ENCODE measurements at regions not wholly inside any gene's neighbourhood (a gene's known extent, or its start where the extent isn't known, plus 50 kb on each side); places are given as distances from the start of the nearest gene placed in this dataset.

- H3K4me3 Mint-ChIP-seq, result no peak overlapping the region
- H3K27ac Mint-ChIP-seq, result no peak overlapping the region
- H3K4me1 Mint-ChIP-seq (ENCODE audit: low read depth), result no peaks in the 10 kb centered on the region
- TF ChIP-seq, protein P1, sequence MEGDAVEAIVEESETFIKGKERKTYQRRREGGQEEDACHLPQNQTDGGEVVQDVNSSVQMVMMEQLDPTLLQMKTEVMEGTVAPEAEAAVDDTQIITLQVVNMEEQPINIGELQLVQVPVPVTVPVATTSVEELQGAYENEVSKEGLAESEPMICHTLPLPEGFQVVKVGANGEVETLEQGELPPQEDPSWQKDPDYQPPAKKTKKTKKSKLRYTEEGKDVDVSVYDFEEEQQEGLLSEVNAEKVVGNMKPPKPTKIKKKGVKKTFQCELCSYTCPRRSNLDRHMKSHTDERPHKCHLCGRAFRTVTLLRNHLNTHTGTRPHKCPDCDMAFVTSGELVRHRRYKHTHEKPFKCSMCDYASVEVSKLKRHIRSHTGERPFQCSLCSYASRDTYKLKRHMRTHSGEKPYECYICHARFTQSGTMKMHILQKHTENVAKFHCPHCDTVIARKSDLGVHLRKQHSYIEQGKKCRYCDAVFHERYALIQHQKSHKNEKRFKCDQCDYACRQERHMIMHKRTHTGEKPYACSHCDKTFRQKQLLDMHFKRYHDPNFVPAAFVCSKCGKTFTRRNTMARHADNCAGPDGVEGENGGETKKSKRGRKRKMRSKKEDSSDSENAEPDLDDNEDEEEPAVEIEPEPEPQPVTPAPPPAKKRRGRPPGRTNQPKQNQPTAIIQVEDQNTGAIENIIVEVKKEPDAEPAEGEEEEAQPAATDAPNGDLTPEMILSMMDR (IDR thresholded peaks at IDR 0.05), result no peak
- H3K36me3 Mint-ChIP-seq (ENCODE audit: low read depth), result no peaks in the 10 kb centered on the region; the same call in 1 of the 2 replicates
- no peak for DNase-seq
- H3K27me3 Mint-ChIP-seq (ENCODE audit: insufficient read depth), result no peaks in the 10 kb centered on the region; the same call in 1 of the 2 replicates
- H3K9me3 Mint-ChIP-seq, result peaks cover 79% of the 10 kb centered on the region
Observed at GRCh38 chr22:48947636-48948035, 880.0 kb downstream of the BRD1 start.

DNA sequence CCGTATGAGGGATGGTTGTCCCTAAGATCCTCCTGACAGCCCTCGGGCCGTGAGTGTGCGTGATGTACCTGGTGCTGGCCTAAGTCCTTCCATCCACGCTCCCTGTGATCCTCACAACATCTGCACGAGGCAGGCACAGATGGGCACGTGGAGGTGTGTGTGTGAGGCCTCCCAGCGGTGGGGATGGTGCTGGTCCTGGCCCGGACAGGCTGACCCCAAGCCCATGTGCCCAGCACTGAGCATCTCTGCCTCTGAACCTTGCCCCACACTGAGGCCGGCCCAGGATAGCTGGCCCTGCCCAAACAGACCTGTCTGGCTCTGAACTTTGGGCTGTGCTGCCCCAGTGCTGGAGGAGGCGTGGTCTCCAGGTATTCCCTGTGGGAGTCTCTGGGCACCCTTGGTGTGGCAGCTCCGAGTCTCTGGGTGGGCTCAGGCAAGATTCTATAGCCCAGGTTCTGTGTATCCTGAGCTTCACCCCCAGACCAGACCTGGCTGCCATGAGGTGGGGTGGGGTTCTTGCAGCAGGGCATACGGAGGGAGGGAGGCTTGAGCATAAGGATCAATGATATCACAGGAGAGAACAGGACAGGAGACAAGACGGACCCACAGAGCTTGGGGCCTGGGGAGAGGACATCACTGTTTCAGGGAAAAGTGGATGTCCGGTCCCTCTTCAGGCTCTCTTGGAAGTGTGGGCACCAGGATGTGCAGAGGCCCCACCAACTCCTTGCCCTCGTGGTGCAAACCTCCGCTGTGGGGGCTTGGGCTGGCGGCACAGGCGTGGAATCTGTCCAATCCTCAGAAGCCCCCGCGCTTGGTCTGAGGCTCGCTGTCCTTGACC is 881.8 kb downstream of the BRD1 start:
- no peak for DNase-seq
- H3K27ac Mint-ChIP-seq, result no peak overlapping the region
- H3K9me3 Mint-ChIP-seq, result peaks cover 73% of the 10 kb centered on the region
- H3K27me3 Mint-ChIP-seq (ENCODE audit: insufficient read depth), result no peaks in the 10 kb centered on the region
- no peak overlapping the region for H3K4me3 Mint-ChIP-seq
- H3K4me1 Mint-ChIP-seq (ENCODE audit: low read depth), result no peaks in the 10 kb centered on the region
- H3K36me3 Mint-ChIP-seq (ENCODE audit: low read depth), result no peaks in the 10 kb centered on the region; the same call in 1 of the 2 replicates
- TF ChIP-seq, protein P1 (IDR thresholded peaks at IDR 0.05), result no peak

GRCh38 chr22:48944751-48945620 is 882.7 kb downstream of the BRD1 start:
- peaks cover 73% of the 10 kb centered on the region for H3K9me3 Mint-ChIP-seq
- H3K4me3 Mint-ChIP-seq, result no peak overlapping the region
- TF ChIP-seq, protein P1 (IDR thresholded peaks at IDR 0.05), result no peak
- no peaks in the 10 kb centered on the region for H3K4me1 Mint-ChIP-seq (ENCODE audit: low read depth)
- no peaks in the 10 kb centered on the region; the same call in 1 of the 2 replicates for H3K36me3 Mint-ChIP-seq (ENCODE audit: low read depth)
- no peaks in the 10 kb centered on the region for H3K27me3 Mint-ChIP-seq (ENCODE audit: insufficient read depth)
- H3K27ac Mint-ChIP-seq, result no peak overlapping the region
- DNase-seq, result no peak

- TF ChIP-seq, protein P1 (IDR thresholded peaks at IDR 0.05), result no peak
- no peak for DNase-seq
- H3K36me3 Mint-ChIP-seq (ENCODE audit: low read depth), result no peaks in the 10 kb centered on the region; the same call in 1 of the 2 replicates
- H3K9me3 Mint-ChIP-seq, result peaks cover 68% of the 10 kb centered on the region
- H3K4me1 Mint-ChIP-seq (ENCODE audit: low read depth), result no peaks in the 10 kb centered on the region
- H3K27me3 Mint-ChIP-seq (ENCODE audit: insufficient read depth), result no peaks in the 10 kb centered on the region
- no peak overlapping the region for H3K27ac Mint-ChIP-seq
- H3K4me3 Mint-ChIP-seq, result no peak overlapping the region
Observed at GRCh38 chr22:48944433-48944750, 883.3 kb downstream of the BRD1 start.

- no peaks in the 10 kb centered on the region for H3K4me1 Mint-ChIP-seq (ENCODE audit: low read depth)
- no peaks in the 10 kb centered on the region for H3K27me3 Mint-ChIP-seq (ENCODE audit: insufficient read depth)
- DNase-seq, result no peak
- H3K27ac Mint-ChIP-seq, result no peak overlapping the region
- peaks cover 68% of the 10 kb centered on the region for H3K9me3 Mint-ChIP-seq
- no peaks in the 10 kb centered on the region; the same call in 1 of the 2 replicates for H3K36me3 Mint-ChIP-seq (ENCODE audit: low read depth)
- TF ChIP-seq, protein P1 (IDR thresholded peaks at IDR 0.05), result peak; percentile 40; the same call in 1 of the 2 replicates
- no peak overlapping the region for H3K4me3 Mint-ChIP-seq
Observed at GRCh38 chr22:48943567-48944432, 883.9 kb downstream of the BRD1 start.
